SK-N-SH (cell line): ENCODE measurements at regions not wholly inside any gene's neighbourhood (a gene's known extent, or its start where the extent isn't known, plus 50 kb on each side); places are given as distances from the start of the nearest gene placed in this dataset.

Source experiments
- GABPA ChIP-seq: IDR thresholded peaks from 2 replicates; pipeline ENCODE4 v1.4.0; 2012; ENCODE audit warnings: low read depth, mild to moderate bottlenecking
- MAX ChIP-seq: IDR thresholded peaks from 2 replicates; pipeline ENCODE4 v1.4.0; 2012; ENCODE audit warnings: low read depth
- RCOR1 ChIP-seq: fragments of 150-350 bp; IDR thresholded peaks from 2 replicates; pipeline ENCODE4 v1.6.1; 2017; ENCODE audit warnings: antibody characterized with exemption, low read length
- SIN3A ChIP-seq: IDR thresholded peaks from 2 replicates; pipeline ENCODE4 v1.6.1; 2012; ENCODE audit warnings: low read depth, mild to moderate bottlenecking, low read length, moderate library complexity, borderline replicate concordance
- SMC3 ChIP-seq: IDR thresholded peaks from 2 replicates; pipeline ENCODE4 v1.6.1; 2012; ENCODE audit warnings: low read depth, low read length, improper control_type of control experiment
- TAF1 ChIP-seq: IDR thresholded peaks from 2 replicates; pipeline ENCODE4 v1.6.1; 2012; ENCODE audit warnings: low read depth, mild to moderate bottlenecking, low read length, moderate library complexity, borderline replicate concordance

- TF ChIP-seq RCOR1: no peak
- TF ChIP-seq TAF1: no peak
- no peak for TF ChIP-seq GABPA
- TF ChIP-seq SIN3A: no peak
- no peak for TF ChIP-seq MAX
- no peak for TF ChIP-seq SMC3
These were observed 142.9 kb downstream of the PCDH7 start for GRCh38 chr4:30863021-30863420.
